HK-2 (cell line): ENCODE measurements at regions not wholly inside any gene's neighbourhood (a gene's known extent, or its start where the extent isn't known, plus 50 kb on each side); places are given as distances from the start of the nearest gene placed in this dataset.
"Not testable (repeated sequence)": the region's sequence is repeated elsewhere in the genome, so short reads cannot be mapped to it uniquely, and the experiment has no call there.

ENCODE experiments used
- DNase-seq: peaks from one replicate; pipeline ENCODE4 v3.0.0-alpha.2; 2018; ENCODE audit not compliant: unreplicated experiment

DNA sequence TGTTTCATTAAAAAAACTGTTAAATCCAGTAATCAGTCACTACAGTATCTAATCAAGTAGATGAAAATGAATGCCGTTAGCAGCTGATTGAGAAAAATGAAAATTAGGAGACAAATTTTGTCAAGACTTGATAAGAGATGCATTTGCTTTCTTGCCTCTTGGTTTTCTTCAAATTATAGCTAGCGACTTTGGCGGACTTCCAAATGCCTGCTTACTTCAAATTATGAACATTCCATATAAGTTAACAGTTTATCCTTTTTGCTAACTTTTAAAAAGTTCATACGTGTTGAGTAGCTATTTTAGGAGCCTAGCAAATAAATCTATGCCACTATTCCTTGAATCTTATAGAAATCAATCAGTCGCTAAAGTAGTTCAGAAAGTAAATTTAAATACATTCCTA lies 58.8 kb downstream of the PPP4R3C start:
- DNase-seq: no peak

DNA sequence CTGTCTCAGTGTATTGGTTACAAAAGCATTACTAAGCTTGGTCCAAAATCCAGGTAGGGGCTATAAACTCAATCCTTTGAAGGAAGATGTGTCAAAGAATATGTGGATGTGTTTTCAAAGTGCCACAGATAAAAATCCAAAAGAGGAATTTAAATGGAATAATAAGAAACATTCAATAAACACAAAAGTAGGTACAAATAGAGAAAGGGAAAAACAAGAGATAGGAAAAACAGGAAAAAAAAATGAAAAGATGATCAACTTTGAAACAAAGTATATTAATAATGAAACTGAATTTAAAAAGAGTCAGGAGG lies 64.0 kb downstream of the PPP4R3C start:
- DNase-seq: no peak

DNA sequence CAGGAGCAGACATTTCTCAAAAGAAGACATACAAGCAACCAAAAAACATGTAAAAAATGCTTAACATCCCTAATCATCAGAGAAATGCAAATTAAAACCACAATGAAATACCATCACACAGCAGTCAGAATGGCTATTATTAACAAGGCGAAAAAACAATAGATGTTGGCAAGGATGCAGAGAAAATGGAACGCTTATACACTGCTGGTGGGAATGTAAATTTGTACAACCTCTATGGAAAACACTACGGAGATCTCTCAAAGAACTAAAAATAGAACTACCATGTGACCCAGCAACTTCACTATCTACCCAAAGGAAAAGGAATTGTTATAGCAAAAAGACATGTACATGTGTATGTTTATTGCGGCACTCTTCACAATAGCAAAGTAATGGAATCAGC lies 71.5 kb downstream of the PPP4R3C start:
- no peak for DNase-seq

DNA sequence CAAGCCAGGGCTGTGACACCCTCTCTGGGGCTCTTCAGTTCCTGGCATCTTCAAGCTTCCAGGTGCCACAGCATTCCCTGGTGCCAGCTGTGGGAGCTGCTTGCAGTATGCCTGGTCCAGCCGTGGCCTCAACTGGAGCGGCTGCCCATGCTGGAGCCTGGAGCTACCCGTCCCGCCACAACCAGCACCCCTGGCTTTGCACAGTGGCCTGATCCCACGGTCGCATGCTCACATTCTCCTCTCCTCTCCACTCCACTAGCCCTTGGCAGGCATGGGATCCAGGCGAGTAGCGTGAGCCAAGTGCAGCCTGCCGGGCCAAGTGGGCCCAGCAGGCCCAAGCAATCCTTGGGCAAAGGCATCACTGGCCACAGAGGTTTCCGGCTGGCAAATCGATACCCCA lies 81.7 kb downstream of the PPP4R3C start:
- DNase-seq: no peak

DNA sequence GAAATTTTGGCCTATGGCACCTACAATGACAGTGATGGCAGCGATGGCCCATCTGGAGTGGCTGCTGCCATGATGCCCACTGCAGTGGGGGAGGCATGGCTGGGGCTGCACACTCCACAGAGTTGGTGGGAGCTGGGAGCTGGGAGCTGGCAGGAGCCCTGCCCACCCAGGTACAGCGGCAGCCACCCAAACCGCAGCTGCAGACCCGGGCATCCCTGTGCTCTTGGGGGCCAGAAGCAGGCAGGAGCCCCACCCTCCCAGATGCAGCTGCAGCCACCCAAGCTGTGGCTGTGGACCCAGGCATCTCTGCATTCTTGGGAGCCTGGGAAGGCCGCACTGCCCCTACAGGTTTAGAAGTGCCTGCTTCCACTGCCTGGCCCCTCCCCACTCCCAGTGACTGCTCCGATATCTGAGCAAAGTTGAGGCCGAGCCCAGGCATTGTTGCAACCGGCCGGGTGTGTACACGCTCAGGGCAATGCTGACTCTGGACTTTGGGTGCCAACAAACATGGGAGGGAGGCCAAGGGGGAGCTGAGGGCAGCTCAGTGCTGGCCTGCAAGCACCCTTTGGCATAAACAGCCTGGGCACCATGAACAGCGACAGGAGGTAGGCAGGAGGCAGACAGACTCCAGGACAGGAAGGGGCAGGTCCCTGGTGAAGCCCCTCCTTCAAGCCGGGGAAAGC lies 82.8 kb downstream of the PPP4R3C start:
- no peak for DNase-seq

DNA sequence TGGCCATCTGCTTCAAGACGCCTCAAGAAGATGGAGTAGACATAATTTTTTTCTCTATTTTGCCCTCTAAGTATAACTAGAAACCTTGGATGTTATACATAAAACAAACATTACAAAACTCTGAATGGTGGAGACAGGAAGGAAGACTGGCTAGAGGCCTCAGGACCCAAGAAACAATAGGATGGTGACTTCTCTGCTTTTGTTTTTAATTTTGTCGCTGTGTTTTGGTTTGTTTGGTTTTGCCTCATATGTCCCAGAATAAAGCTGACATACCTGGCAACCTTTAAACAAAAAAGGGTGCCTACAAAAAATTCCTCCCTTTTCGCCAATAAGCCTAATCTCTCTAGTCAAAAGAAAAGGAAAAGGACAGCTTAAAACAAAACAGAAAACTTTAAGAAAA lies 109.1 kb downstream of the PPP4R3C start:
- no peak for DNase-seq

DNA sequence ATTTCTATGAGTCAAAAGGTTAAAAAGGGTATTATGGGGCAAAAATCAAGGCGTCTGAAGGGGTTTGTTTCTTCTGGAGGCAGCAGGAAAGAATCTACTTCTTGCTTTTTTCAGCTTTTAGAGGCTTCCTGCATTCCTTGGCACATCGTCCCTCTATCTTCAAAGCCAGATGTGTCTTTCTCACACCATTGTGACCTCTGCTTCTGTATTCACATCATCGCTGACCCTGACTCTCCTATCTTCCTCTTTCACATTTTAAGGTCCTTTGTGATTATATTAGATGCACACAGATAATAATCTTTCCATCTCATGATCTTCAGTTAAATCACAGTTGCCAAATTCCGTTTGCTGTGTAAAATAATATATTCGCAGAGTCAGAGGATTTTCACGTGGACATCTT lies 112.7 kb downstream of the PPP4R3C start:
- DNase-seq: no peak

DNA sequence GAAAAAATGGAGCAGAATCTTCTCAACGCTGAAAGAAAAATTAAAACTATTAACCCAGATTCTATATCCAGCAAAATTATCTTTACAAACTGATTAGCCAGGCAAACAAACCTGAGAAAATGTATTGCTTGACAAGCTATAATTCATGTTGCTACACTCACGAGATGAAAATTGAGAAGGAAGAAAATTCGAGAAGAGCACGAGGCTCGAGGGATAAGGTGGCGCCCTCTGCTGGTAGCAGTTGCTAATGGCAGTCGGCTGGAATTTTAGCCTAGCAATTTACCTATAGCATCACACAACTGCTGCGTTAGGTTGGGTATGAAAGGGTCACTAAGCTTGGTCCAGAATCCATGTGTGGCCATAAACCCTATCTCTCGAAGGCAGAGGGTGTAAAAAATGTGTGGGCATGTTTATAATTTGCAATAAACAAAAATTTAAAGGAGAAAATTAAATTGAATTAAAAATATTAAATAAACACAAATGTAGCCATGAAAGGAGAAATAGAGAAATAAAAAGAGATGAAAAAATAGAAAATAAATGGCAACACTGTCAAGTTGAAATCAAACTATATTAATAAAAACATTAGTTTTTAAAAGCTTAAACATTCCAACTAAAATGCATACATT lies 126.6 kb downstream of the PPP4R3C start:
- DNase-seq: peak; percentile 46

DNA sequence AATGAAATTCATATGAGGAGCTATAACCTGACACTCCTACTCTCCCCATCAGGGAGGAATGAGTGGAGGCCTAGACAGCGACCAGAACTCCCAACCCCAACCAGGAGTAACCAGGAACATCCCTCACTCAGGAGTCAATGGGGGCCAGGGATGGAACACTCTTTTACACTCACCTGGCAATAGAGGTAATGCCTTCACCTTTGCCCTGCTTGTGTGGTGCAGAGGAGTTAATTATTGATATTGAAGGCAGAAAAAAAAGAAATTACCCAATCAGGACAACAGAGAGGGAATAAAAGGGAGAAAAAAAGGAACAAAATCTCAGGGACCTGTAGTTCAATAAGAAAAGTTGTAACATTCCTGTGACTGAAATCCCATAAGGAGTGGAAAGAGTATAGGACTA lies 141.5 kb downstream of the PPP4R3C start:
- DNase-seq: no peak

DNA sequence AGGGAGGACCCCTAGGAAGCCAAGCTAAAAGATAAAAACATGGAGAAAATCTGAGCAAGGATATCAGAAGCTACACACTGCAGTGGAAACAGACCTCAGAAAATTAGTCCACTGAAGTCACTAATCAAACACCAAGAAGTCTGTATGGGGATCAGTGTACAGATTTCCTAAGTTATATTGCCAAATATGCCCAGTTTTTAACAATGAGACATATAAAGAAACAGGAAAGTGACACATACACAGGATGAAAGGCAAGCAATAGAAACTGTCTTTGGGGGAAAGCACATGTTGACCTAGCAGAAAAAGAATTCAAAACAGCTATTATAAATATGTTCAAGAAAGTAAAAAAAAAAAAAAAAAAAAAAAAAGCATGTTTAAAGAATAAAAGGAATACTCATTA lies 153.7 kb downstream of the PPP4R3C start:
- no peak for DNase-seq

DNA sequence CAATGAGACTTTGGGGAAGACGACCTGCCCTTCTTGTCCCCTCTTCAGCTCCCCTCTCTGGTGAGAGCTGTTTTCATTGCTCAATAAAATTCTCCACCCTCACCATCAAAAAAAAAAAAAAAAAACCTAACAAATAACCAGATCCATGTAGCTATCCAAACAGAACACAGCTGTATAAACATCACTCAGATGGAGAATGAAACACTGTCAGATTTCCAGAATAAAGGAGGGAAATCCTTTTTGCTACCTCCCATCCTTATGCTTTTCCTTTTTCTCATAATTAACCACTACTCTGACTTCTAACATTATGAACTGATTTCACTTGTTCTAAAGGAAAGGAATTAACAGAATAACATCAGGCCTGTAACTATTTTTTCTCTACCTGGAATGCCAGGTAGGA lies 155.6 kb downstream of the PPP4R3C start:
- no peak for DNase-seq

DNA sequence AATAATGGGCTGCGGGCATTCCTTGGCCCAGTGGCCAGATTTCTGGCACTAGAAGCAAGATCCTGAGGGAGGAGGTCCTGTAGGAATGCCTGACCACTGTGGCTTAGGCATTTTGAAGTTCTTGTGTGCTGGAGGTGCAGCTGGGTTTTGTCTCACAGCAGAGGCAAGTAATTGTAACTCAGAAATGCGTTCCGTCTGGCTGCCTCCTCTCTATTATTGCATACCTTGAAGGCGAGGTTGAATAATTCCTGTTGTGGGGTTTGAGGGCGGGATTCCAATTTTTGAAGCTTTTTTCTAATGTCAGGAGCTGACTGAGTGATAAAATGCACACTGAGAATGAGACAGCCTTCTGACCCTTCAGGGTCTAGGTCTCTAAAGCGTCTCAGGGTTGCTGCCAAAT lies 170.6 kb downstream of the PPP4R3C start:
- DNase-seq: not testable (repeated sequence)

DNA sequence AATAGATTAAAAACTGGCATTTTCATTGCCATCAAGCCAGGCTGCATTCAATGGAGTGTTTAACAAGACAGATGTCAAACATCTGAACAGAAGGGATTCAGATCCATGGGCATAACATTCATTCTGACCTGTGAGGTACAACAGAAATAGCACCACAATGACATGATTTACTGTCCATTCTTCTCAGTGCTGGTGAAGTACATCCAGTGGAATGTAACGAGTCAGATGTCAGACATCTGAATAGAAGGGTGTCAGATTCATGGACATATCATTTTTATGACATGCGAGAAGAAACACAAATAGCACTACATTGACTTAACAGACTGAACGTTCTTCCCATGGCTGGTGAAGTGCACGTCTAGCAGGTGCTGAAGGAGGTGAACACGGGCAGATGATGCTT lies 186.4 kb downstream of the PPP4R3C start:
- no peak for DNase-seq

DNA sequence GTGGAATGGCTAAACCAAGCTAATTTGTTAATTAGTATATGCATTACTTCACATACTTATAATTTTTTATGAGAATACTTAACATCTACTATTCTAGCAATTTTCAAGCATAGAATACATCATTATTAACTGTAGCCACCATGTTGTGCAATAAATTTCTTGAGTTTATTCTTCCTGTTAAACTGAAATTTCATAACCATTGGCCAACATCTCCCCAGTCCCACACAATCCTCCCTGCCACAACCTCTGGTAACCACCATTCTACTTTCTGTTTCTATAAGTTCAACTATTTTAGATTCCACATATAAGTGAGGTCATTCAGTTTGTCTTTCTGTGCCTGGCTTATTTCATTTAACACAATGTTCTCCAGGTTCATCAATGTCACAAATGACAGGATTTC lies 208.5 kb downstream of the PPP4R3C start:
- DNase-seq: no peak

DNA sequence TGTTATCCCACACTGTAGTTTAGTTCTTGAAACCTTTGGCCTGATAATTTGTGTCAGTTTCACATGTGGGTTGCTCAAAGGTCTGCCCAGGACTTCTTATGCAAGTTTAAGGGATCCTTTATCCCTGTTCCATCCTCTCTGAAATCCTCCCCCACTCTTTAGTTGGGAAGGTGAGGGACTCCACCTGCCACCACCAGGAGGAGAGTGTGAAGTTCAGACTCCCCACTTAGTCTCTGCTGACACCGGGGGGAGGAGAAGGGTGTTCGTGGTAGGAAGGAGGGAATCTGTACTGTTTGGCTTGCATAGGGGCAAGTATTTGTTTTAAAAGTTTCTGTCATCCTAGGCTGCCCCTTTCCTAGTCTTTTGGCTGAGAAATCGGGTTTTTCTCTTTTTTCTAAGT lies 211.8 kb downstream of the PPP4R3C start:
- no peak for DNase-seq

DNA sequence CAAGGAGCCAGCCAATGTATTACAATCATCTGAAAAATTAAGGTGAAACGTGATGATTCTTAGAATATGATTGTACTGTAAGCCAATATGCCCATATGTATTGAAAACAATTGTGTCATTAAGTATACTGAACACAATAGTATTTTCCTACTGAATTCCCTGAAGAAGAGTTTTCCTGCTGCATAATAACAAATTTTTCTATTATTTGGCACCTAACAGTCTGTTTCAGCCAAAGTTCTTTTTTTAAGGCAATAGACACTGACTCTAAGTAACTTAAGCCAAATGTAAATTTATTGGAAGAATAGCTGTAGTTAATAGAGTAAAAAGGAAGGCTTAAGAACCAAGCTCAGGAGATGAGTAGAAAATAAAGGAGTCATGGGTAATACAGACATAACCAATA lies 220.6 kb downstream of the PPP4R3C start:
- no peak for DNase-seq

DNA sequence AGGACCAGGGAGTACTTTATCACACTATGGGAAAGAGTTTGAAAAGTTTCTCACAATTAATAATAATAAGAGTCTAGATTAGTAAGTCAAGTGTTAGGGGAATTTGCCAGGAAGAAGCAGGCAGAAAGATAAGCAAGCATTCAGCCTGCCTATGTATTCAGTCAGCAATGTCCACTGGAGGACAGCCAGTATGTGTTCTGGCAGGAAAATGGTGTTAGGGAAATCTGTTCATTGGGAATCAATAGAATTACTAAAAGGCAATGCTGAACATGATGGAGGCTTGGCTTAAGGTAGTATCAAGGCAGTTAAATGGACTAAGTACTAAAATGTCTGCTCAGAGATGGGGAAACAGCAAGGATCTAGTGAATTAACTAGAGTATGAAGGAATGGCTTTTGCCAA lies 221.2 kb downstream of the PPP4R3C start:
- no peak for DNase-seq

DNA sequence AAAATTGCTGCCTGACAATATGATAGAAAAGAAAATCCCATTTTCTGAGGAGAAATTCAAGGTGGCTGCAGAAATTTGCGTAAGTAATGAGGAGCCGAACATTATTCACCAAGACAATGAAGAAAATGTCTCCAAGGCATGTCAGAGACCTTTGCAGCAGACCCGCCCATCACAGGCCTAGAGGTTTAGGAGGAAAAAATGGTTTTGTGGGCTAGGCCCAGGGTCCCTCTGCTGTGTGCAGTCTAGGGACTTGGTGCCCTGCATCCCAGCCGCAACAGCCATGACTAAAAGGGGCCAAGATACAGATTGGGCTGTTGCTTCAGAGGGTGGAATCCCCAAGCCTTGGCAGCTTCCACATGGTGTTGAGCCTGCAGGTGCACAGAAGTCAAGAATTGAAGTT lies 223.1 kb downstream of the PPP4R3C start:
- DNase-seq: not testable (repeated sequence)

DNA sequence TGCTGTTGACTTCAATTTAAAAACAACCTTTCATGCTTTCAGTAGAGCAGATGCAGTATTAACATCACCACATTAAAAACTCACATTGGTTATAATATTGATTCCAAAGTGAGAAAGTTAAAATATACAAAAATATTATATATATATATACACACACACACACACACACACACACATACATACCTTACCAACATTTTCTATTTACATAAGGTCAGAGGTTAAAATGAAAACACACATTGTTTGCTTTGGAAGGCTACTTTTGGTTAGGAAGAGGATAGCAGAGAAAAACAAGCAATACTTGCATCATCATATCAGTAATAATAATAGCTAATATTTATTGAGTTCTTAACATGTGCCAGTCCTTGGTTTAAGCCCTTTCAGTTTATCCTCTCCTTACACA lies 226.5 kb downstream of the PPP4R3C start:
- DNase-seq: no peak

DNA sequence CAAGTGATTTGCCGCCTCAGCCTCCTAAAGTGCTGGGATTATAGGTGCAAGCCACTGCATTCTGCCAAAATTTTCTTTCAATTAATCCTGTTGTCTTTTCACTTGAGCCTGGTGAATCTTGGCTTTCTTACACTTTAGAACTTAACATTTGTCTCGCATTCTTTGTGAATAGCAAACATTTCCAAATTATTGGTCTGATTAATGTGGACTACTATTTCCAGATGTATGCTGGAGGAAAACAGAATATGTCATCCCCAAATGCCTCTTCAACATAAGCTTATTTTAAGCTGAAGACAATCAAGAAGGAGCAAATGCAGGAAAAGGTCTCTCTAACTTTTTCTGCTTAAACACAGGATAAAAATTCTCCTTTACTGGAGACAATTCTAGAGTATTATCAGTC lies 233.4 kb downstream of the PPP4R3C start:
- DNase-seq: no peak

DNA sequence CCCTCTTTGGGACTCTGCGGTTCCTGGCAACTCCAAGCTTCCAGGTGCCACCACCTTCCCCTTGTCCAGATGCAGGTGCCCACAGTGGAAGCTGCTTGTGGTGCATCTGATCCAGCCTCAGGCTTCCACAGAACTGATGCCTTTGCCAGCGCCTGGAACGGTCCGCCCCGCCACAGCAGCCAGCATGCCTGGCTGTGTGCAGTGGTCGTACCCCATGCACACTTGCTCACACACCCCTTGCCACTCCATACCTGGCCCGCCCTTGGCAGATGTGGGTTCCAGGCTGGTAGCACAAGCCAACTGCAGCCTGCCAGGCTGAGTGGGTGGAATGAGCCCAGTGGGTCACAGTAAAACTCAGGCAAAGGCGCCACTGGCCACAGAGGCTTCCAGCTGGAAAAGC lies 240.5 kb downstream of the PPP4R3C start:
- no peak for DNase-seq

DNA sequence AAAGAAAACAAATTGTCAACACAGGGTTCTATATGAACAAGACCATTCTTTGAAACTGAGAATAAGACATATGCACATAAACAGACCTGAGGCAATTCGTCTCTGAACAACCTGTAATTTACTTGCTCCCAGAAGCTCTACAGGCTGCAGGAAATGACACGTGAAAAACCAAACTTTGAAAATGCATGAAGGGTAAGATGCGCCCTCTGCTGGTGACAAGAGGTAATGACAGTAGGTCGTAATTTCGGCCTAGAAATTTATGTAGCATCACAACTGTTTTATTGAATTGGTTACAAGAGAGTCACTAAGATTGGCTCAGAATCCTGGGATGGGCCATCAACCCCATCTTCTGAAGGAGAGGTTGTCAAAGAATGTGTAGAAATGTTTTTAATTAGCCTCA lies 276.5 kb downstream of the PPP4R3C start:
- DNase-seq: peak; percentile 28

DNA sequence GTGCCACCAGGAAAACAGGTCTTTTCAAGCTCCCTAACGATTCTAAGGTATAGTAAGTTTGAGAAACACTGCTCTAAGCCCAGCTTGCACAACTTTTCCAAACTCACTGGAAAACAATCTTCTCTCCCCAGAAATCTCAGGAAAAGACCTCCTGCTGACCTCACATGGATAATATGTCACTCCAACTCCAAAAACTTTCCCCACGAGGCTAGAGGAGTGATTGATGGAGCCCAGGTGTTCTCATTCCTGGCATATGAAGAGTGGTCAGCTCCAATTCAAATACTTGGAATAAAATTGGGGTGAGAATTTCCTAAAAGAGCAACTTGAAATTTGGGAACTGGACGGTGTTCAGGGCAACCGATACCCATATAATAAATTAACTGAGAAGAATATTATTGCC lies 299.9 kb downstream of the PPP4R3C start:
- no peak for DNase-seq

DNA sequence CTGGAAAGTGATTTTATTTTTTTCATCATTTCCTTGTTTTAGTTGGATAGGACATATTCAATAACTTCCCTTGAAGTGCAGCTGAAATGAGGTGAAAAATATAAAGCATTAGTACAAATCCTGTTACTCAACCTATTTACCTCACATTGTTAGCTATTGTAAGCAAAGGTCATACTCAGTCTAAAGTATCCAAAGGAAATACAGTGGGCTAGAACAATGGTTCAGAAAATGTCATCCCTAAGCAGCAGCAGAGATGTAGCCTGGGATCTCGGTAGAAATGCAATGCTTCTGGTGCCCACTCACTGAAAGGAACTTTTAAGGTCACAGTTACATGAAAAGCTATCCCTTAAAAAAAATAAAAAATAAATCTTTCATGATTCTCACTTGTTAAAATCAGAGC lies 300.6 kb downstream of the PPP4R3C start:
- no peak for DNase-seq
